CD14-positive monocyte (primary cell): ENCODE measurements at regions not wholly inside any gene's neighbourhood (a gene's known extent, or its start where the extent isn't known, plus 50 kb on each side); places are given as distances from the start of the nearest gene placed in this dataset.
A peak's percentile ranks its signal among the peaks of the same experiment; 100 is the strongest.
"Not testable (repeated sequence)": the region's sequence is repeated elsewhere in the genome, so short reads cannot be mapped to it uniquely, and the experiment has no call there.

ENCODE experiments used
- DNase-seq, 3 donors: peaks; one replicate each; pipeline ENCODE4 v3.0.0-alpha.2; 2011 to 2022
- H2AFZ ChIP-seq: 2 replicates; pipeline ENCODE4 v1.6.0; 2012; ENCODE audit warnings: mild to moderate bottlenecking, low read depth, low read length, inconsistent platforms; ENCODE audit not compliant: insufficient read depth, poor library complexity, severe bottlenecking
- H3K27ac ChIP-seq, 2 donors: 1 replicate in 1 of 2; 2 replicates in 1 of 2; pipeline ENCODE4 v1.5.1; 2012 to 2013; ENCODE audit warnings: low read length in 2 of 2, control low read depth in 1 of 2, inconsistent platforms in 1 of 2, low read depth in 1 of 2, mild to moderate bottlenecking in 1 of 2
- H3K27me3 ChIP-seq, 2 donors: one replicate each; pipeline versions ENCODE4 v1.6.0 to v1.6.1; 2011 to 2013; ENCODE audit warnings: low read length in 2 of 2; ENCODE audit not compliant: control insufficient read depth in 2 of 2, insufficient read depth in 2 of 2
- H3K36me3 ChIP-seq, 2 donors: replicated peaks in 1 of 2; 1 replicate in 1 of 2; 2 replicates in 1 of 2; pipeline versions ENCODE4 v1.5.1 to v1.6.1; 2012 to 2013; ENCODE audit warnings: low read length in 2 of 2, control low read depth in 1 of 2, inconsistent platforms in 1 of 2, mild to moderate bottlenecking in 1 of 2; ENCODE audit not compliant: insufficient read depth in 2 of 2, control insufficient read depth in 1 of 2
- H3K4me1 ChIP-seq, 2 donors: 1 replicate in 1 of 2; 2 replicates in 1 of 2; pipeline versions ENCODE4 v1.5.1 to v1.6.1; 2012 to 2013; ENCODE audit warnings: low read length in 2 of 2, control low read depth in 1 of 2, inconsistent platforms in 1 of 2, mild to moderate bottlenecking in 1 of 2, moderate library complexity in 1 of 2; ENCODE audit not compliant: insufficient read depth in 2 of 2, control insufficient read depth in 1 of 2
- H3K4me2 ChIP-seq: replicated peaks from 2 replicates; pipeline ENCODE3; 2012; ENCODE audit warnings: low read length, moderate library complexity, mild to moderate bottlenecking; ENCODE audit not compliant: poor library complexity, severe bottlenecking; ENCODE audit errors: extremely low read depth
- H3K4me3 ChIP-seq, 3 experiments: fragments of 200-600 bp in 1 of 3; sonication (generic) in 1 of 3; replicated peaks in 1 of 3; 1 replicate in 2 of 3; 2 replicates in 1 of 3; pipeline ENCODE4 v1.5.1; 2011 to 2013; ENCODE audit warnings: low read length in 3 of 3, mild to moderate bottlenecking in 3 of 3, control low read depth in 2 of 3, low read depth in 2 of 3, inconsistent platforms in 1 of 3, moderate library complexity in 1 of 3
- H3K79me2 ChIP-seq: 2 replicates; pipeline ENCODE4 v1.6.0; 2012; ENCODE audit warnings: mild to moderate bottlenecking, control low read depth, inconsistent platforms, low read length, moderate library complexity; ENCODE audit not compliant: insufficient read depth
- H3K9ac ChIP-seq: 2 replicates; pipeline ENCODE4 v1.6.0; 2017; ENCODE audit warnings: low read length, mild to moderate bottlenecking; ENCODE audit not compliant: insufficient read depth, poor library complexity, severe bottlenecking
- H3K9me3 ChIP-seq, 2 donors: replicated peaks in 1 of 2; 1 replicate in 1 of 2; 2 replicates in 1 of 2; pipeline versions ENCODE4 v1.5.1 to v1.6.1; 2012 to 2013; ENCODE audit warnings: low read length in 2 of 2, control low read depth in 1 of 2; ENCODE audit not compliant: control insufficient read depth in 1 of 2, insufficient read depth in 1 of 2
- H4K20me1 ChIP-seq: 2 replicates; pipeline ENCODE4 v1.6.0; 2012; ENCODE audit warnings: mild to moderate bottlenecking, low read length, control low read depth, moderate library complexity; ENCODE audit not compliant: insufficient read depth
- H3K27ac Mint-ChIP-seq, 7 donors: one replicate each; pipeline ENCODE4 v1.8.0; 2020; ENCODE audit warnings: mild to moderate bottlenecking in 7 of 7, mixed read lengths in 7 of 7, moderate library complexity in 6 of 7, inconsistent platforms in 2 of 7
- H3K27me3 Mint-ChIP-seq, 3 donors: one replicate each; pipeline ENCODE4 v1.8.0; 2021 to 2022; ENCODE audit warnings: low read depth in 3 of 3, mild to moderate bottlenecking in 3 of 3, mixed read lengths in 3 of 3, moderate library complexity in 3 of 3, inconsistent platforms in 1 of 3
- H3K36me3 Mint-ChIP-seq, 2 donors: one replicate each; pipeline ENCODE4 v1.8.0; 2020; ENCODE audit warnings: mixed read lengths in 2 of 2, inconsistent platforms in 1 of 2, mild to moderate bottlenecking in 1 of 2
- H3K4me1 Mint-ChIP-seq: one replicate; pipeline ENCODE4 v1.8.0; 2020; ENCODE audit warnings: mild to moderate bottlenecking, mixed read lengths
- H3K4me3 Mint-ChIP-seq, 2 donors: one replicate each; pipeline ENCODE4 v1.8.0; 2020; ENCODE audit warnings: mild to moderate bottlenecking in 2 of 2, mixed read lengths in 2 of 2, moderate library complexity in 1 of 2
- H3K9me3 Mint-ChIP-seq, 7 donors: one replicate each; pipeline ENCODE4 v1.8.0; 2020 to 2022; ENCODE audit warnings: mixed read lengths in 7 of 7, mild to moderate bottlenecking in 6 of 7, moderate library complexity in 6 of 7, inconsistent platforms in 2 of 7
- WGBS: methylation state at CpG from one replicate; pipeline ENCODE4 v1.1.5; 2013; ENCODE audit warnings: missing lambda C conversion rate; ENCODE audit not compliant: insufficient coverage; 5-methylcytosine and 5-hydroxymethylcytosine counted together
- intact Hi-C, 2 donors: fragments of 100-400 bp; cut with micrococcal nuclease; formaldehyde crosslinking; loops; one replicate each; pipeline versions ENCODE4 v1.15.0 to v1.15.1; 2023
- TF ChIP-seq, protein P1 (sequence below): fragments of 200-600 bp; IDR thresholded peaks from one replicate; pipeline ENCODE4 v1.8.0; 2022; ENCODE audit warnings: antibody characterized with exemption, mild to moderate bottlenecking

DNA sequence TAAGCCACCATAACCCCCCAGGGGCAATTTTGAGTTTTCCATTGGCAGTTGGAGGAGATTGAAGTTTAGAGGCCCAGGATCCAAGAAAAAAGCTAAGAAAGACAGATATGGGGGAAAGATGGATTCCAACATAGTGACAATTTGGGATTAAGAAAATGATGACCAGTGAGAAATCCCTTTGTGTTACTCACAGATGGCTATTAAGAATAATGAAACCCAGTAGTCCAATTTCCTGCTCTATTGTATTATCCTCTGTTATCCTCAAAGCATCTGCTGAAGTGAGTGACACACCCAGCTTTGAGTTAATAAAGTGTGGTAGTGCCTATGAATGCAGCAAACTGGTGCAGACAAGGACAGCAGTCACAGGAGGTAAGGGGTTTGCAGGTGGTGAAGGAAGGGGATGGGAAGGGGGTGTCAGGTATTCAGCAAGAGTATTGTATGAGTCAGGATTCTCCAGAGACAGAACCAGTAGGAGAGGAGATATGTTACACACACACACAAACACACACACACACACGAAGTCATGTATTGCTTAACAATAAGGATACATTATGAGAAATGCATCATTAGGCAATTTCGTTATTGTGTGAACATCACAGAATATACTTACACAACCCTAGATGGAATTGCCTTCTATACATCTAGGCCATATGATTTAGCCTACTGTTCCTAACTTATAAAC is 112.4 kb upstream of the VANGL1 start:
- no peaks in the 10 kb centered on the region for H3K36me3 ChIP-seq
- no peak overlapping the region for H3K9ac ChIP-seq
- H3K27ac Mint-ChIP-seq: peak overlapping the region in 1 of 7 donors; percentile 68
- peaks cover 0 to 2% (median 0%) of the 10 kb centered on the region in 3 donors for H3K27me3 Mint-ChIP-seq
- no peak overlapping the region for H3K4me2 ChIP-seq
- DNase-seq: no peak
- no CpG with 5 or more reads among the region's 2 CpGs for WGBS
- no peaks in the 10 kb centered on the region for H3K27me3 ChIP-seq
- H3K9me3 ChIP-seq: no peaks in the 10 kb centered on the region
- peaks cover 0 to 4% (median 0%) of the 10 kb centered on the region in 7 donors for H3K9me3 Mint-ChIP-seq
- H3K4me1 Mint-ChIP-seq: peaks cover 1% of the 10 kb centered on the region
- H3K4me1 ChIP-seq: no peaks in the 10 kb centered on the region
- TF ChIP-seq, protein P1, sequence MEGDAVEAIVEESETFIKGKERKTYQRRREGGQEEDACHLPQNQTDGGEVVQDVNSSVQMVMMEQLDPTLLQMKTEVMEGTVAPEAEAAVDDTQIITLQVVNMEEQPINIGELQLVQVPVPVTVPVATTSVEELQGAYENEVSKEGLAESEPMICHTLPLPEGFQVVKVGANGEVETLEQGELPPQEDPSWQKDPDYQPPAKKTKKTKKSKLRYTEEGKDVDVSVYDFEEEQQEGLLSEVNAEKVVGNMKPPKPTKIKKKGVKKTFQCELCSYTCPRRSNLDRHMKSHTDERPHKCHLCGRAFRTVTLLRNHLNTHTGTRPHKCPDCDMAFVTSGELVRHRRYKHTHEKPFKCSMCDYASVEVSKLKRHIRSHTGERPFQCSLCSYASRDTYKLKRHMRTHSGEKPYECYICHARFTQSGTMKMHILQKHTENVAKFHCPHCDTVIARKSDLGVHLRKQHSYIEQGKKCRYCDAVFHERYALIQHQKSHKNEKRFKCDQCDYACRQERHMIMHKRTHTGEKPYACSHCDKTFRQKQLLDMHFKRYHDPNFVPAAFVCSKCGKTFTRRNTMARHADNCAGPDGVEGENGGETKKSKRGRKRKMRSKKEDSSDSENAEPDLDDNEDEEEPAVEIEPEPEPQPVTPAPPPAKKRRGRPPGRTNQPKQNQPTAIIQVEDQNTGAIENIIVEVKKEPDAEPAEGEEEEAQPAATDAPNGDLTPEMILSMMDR: no peak
- no peaks in the 10 kb centered on the region for H3K79me2 ChIP-seq
- H3K27ac ChIP-seq: no peak overlapping the region
- intact Hi-C loops: no loop called here
- H3K4me3 ChIP-seq: no peak overlapping the region
- no peaks in the 10 kb centered on the region for H4K20me1 ChIP-seq
- no peak overlapping the region for H2AFZ ChIP-seq
- H3K4me3 Mint-ChIP-seq: no peak overlapping the region
- no peaks in the 10 kb centered on the region for H3K36me3 Mint-ChIP-seq

- H3K4me2 ChIP-seq, H3K27ac ChIP-seq, H3K36me3 ChIP-seq, DNase-seq, H3K79me2 ChIP-seq, H4K20me1 ChIP-seq, H2AFZ ChIP-seq, H3K27me3 Mint-ChIP-seq, H3K4me3 Mint-ChIP-seq, H3K9ac ChIP-seq, H3K4me1 ChIP-seq, H3K9me3 ChIP-seq, H3K9me3 Mint-ChIP-seq, intact Hi-C loops, H3K27ac Mint-ChIP-seq, H3K4me1 Mint-ChIP-seq, H3K4me3 ChIP-seq, H3K27me3 ChIP-seq, H3K36me3 Mint-ChIP-seq: not testable (repeated sequence)
- no CpG with 5 or more reads among the region's 3 CpGs for WGBS
Observed at GRCh38 chr1:115528336-115528735, 113.4 kb upstream of the VANGL1 start.
